DOHH2 (cell line): ENCODE measurements at regions not wholly inside any gene's neighbourhood (a gene's known extent, or its start where the extent isn't known, plus 50 kb on each side); places are given as distances from the start of the nearest gene placed in this dataset.
"Not testable (repeated sequence)": the region's sequence is repeated elsewhere in the genome, so short reads cannot be mapped to it uniquely, and the experiment has no call there.

Experiments
- H3F3A ChIP-seq: fragments of 200-600 bp; sonication (generic), shearing (Covaris generic); 2 replicates; pipeline ENCODE4 v1.6.0; 2016; ENCODE audit warnings: antibody characterized with exemption, mild to moderate bottlenecking; ENCODE audit not compliant: control insufficient read depth, insufficient read depth
- H3K27ac ChIP-seq: fragments of 200-600 bp; sonication (generic); 2 replicates; pipeline ENCODE4 v1.5.1; 2014; ENCODE audit warnings: low read depth, mild to moderate bottlenecking, low read length, moderate library complexity
- H3K27me3 ChIP-seq: fragments of 200-600 bp; sonication (generic); 2 replicates; pipeline ENCODE4 v1.6.1; 2014; ENCODE audit warnings: mild to moderate bottlenecking, low read length, mixed read lengths; ENCODE audit not compliant: control insufficient read depth
- H3K36me3 ChIP-seq: fragments of 200-600 bp; sonication (generic); 2 replicates; pipeline ENCODE4 v1.6.1; 2014; ENCODE audit warnings: mild to moderate bottlenecking, low read length, moderate library complexity, mixed read lengths; ENCODE audit not compliant: control insufficient read depth
- H3K4me1 ChIP-seq: fragments of 200-600 bp; sonication (generic); 2 replicates; pipeline ENCODE4 v1.6.1; 2014; ENCODE audit warnings: mild to moderate bottlenecking, low read length, mixed read lengths; ENCODE audit not compliant: control insufficient read depth
- H3K4me2 ChIP-seq: fragments of 200-600 bp; sonication (generic); 2 replicates; pipeline ENCODE4 v1.6.0; 2014; ENCODE audit warnings: mild to moderate bottlenecking, low read length, moderate library complexity
- H3K4me3 ChIP-seq: fragments of 200-600 bp; sonication (generic); 2 replicates; pipeline ENCODE4 v1.5.1; 2014; ENCODE audit warnings: mild to moderate bottlenecking, low read length, mixed read lengths
- H3K79me2 ChIP-seq: fragments of 200-600 bp; sonication (generic); 2 replicates; pipeline ENCODE4 v1.6.1; 2014; ENCODE audit warnings: mild to moderate bottlenecking, low read length, mixed read lengths; ENCODE audit not compliant: control insufficient read depth
- H3K9me2 ChIP-seq: fragments of 200-600 bp; sonication (generic); replicated peaks from 2 replicates; pipeline ENCODE4 v1.6.1; 2014; ENCODE audit warnings: mild to moderate bottlenecking, low read length, mixed read lengths; ENCODE audit not compliant: control insufficient read depth
- H3K9me3 ChIP-seq: fragments of 200-600 bp; sonication (generic); 2 replicates; pipeline ENCODE4 v1.6.1; 2014; ENCODE audit warnings: antibody characterized with exemption, low read length, mixed read lengths; ENCODE audit not compliant: control insufficient read depth, insufficient read depth
- H4K20me1 ChIP-seq: fragments of 200-600 bp; sonication (generic); 2 replicates; pipeline ENCODE4 v1.6.0; 2014; ENCODE audit warnings: low read depth, mild to moderate bottlenecking, antibody characterized with exemption, low read length, moderate library complexity; ENCODE audit not compliant: control insufficient read depth, insufficient read depth
- CTCF ChIP-seq: fragments of 200-600 bp; sonication (generic); IDR thresholded peaks from one replicate; pipeline ENCODE4 v1.5.1; 2014; ENCODE audit warnings: antibody characterized with exemption, mild to moderate bottlenecking, low read depth, low read length; ENCODE audit not compliant: poor library complexity, severe bottlenecking
- EZH2phosphoT487 ChIP-seq: fragments of 200-600 bp; sonication (generic); IDR thresholded peaks from 2 replicates; pipeline ENCODE4 v1.6.1; 2017; ENCODE audit warnings: borderline replicate concordance, mild to moderate bottlenecking, antibody characterized with exemption, low read length, moderate library complexity, mixed read lengths

GRCh38 chr4:130738233-130738632, 1642.3 kb downstream of the C4orf33 start:
- H3K4me2 ChIP-seq = no peak overlapping the region
- no peaks in the 10 kb centered on the region for H3K36me3 ChIP-seq
- H3K27me3 ChIP-seq = no peaks in the 10 kb centered on the region
- H3F3A ChIP-seq = no peaks in the 10 kb centered on the region
- no peak for TF ChIP-seq CTCF
- no peak for TF ChIP-seq EZH2phosphoT487
- no peak overlapping the region for H3K27ac ChIP-seq
- no peaks in the 10 kb centered on the region for H4K20me1 ChIP-seq
- H3K9me2 ChIP-seq = no peaks in the 10 kb centered on the region
- no peak overlapping the region for H3K4me3 ChIP-seq
- peaks cover 12% of the 10 kb centered on the region; the same call in 1 of the 2 replicates for H3K9me3 ChIP-seq
- no peaks in the 10 kb centered on the region for H3K79me2 ChIP-seq
- H3K4me1 ChIP-seq = no peaks in the 10 kb centered on the region

GRCh38 chr4:130747842-130748241, 1651.9 kb downstream of the C4orf33 start:
- Histone ChIP-seq H3K4me2 (no peak overlapping the region), H3F3A (no peaks in the 10 kb centered on the region), H3K4me3 (no peak overlapping the region), H3K27me3 (no peaks in the 10 kb centered on the region), H3K27ac (no peak overlapping the region), H3K36me3 (no peaks in the 10 kb centered on the region), H3K9me2 (no peaks in the 10 kb centered on the region), H3K4me1 (no peaks in the 10 kb centered on the region), H3K79me2 (no peaks in the 10 kb centered on the region), H3K9me3 (no peaks in the 10 kb centered on the region), H4K20me1 (no peaks in the 10 kb centered on the region)
- TF ChIP-seq CTCF (peak; percentile 43), EZH2phosphoT487 (no peak)

- no peak for TF ChIP-seq CTCF
- no peak for TF ChIP-seq EZH2phosphoT487
- H3K9me3 ChIP-seq = no peaks in the 10 kb centered on the region
Observed at GRCh38 chr4:130753926-130754325, 1658.0 kb downstream of the C4orf33 start.

GRCh38 chr4:130760246-130760645, 1664.3 kb downstream of the C4orf33 start:
- H3K36me3 ChIP-seq = no peaks in the 10 kb centered on the region
- TF ChIP-seq CTCF (no peak), EZH2phosphoT487 (no peak)
- H3K79me2 ChIP-seq = no peaks in the 10 kb centered on the region

More at GRCh38 chr4:130753926-130754325, 1658.0 kb downstream of the C4orf33 start:
- Histone ChIP-seq H3K27me3 (no peaks in the 10 kb centered on the region), H3F3A (no peaks in the 10 kb centered on the region), H3K4me3 (no peak overlapping the region), H3K79me2 (no peaks in the 10 kb centered on the region), H3K9me2 (no peaks in the 10 kb centered on the region), H3K27ac (no peak overlapping the region), H3K36me3 (no peaks in the 10 kb centered on the region), H3K4me1 (no peaks in the 10 kb centered on the region), H3K4me2 (no peak overlapping the region), H4K20me1 (no peaks in the 10 kb centered on the region)

GRCh38 chr4:130767384-130767783, 1671.4 kb downstream of the C4orf33 start:
- not testable (repeated sequence) for H3K9me3 ChIP-seq, H3K4me3 ChIP-seq, H3F3A ChIP-seq, H3K36me3 ChIP-seq, H4K20me1 ChIP-seq, H3K27me3 ChIP-seq, H3K79me2 ChIP-seq, H3K27ac ChIP-seq, H3K4me1 ChIP-seq, H3K9me2 ChIP-seq, H3K4me2 ChIP-seq

More at GRCh38 chr4:130760246-130760645, 1664.3 kb downstream of the C4orf33 start:
- Histone ChIP-seq H3K4me1 (no peaks in the 10 kb centered on the region), H3K27me3 (no peaks in the 10 kb centered on the region), H3K4me2 (no peak overlapping the region), H3K9me3 (no peaks in the 10 kb centered on the region), H4K20me1 (no peaks in the 10 kb centered on the region), H3K4me3 (no peak overlapping the region), H3K27ac (no peak overlapping the region), H3F3A (no peaks in the 10 kb centered on the region), H3K9me2 (no peaks in the 10 kb centered on the region)
